LNCAP (cell line): ENCODE measurements at regions not wholly inside any gene's neighbourhood (a gene's known extent, or its start where the extent isn't known, plus 50 kb on each side); places are given as distances from the start of the nearest gene placed in this dataset.

Experiments used
- TF ChIP-seq, protein P1 (sequence below): fragments of 450-650 bp; IDR thresholded peaks from 2 replicates; pipeline ENCODE4 v1.5.1; 2017; ENCODE audit warnings: mild to moderate bottlenecking

DNA sequence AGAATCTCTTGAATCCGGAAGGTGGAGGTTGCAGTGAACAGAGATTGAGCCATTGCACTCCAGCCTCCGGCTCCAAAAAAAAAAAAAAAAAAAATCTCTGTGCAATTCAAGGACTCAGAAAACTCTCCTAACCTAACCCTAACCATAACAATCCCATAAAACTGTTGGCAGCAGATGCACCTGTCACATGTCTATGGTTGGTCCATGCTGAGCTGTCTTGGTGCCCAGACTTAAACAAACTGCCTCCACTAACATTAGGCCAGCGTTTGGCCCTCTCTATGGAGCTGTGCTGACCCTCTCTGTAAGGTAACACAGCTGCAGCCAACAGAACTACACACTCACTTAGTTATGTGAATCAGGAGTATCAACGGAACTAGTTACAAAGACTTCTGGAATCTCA, 132.5 kb upstream of the PTER start:
- TF ChIP-seq, protein P1, sequence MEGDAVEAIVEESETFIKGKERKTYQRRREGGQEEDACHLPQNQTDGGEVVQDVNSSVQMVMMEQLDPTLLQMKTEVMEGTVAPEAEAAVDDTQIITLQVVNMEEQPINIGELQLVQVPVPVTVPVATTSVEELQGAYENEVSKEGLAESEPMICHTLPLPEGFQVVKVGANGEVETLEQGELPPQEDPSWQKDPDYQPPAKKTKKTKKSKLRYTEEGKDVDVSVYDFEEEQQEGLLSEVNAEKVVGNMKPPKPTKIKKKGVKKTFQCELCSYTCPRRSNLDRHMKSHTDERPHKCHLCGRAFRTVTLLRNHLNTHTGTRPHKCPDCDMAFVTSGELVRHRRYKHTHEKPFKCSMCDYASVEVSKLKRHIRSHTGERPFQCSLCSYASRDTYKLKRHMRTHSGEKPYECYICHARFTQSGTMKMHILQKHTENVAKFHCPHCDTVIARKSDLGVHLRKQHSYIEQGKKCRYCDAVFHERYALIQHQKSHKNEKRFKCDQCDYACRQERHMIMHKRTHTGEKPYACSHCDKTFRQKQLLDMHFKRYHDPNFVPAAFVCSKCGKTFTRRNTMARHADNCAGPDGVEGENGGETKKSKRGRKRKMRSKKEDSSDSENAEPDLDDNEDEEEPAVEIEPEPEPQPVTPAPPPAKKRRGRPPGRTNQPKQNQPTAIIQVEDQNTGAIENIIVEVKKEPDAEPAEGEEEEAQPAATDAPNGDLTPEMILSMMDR = no peak

DNA sequence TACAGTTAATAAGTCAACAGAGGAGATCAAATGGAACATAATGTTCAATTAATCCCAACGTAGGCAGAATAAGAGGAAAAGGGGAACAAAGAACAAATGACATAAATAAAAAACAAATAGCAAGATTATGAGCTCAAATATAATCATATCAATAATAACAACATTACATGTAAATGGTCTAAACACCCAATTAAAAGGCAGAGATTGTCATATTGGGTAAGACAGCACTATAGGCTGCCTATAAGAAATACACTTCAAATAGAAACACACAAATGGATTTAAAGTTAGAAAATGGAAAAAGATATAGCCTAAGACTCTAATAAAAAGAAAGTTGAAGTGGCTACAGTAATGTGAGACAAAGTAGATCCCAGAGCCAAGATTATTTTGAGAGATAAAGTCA, 126.4 kb upstream of the PTER start:
- TF ChIP-seq, protein P1 = no peak

DNA sequence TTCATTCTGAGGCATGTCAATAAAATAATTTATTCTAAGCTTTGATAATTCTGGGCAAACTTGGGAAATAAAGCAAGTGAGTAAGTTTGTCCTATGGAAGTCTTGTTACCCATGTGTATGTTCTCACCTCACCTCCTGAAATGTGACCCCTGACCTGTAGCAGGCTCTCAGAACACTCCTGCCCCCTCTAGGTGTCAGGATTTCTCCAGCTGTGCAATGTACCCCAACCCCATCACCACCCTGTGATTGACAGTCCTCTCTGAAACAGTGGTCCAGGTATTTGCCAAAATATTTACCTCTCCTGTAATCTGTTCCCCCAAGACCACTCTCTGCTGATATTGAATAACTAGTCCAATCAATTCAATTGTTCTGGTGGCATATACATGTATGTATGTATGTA, 122.6 kb upstream of the PTER start:
- TF ChIP-seq, protein P1 = no peak

DNA sequence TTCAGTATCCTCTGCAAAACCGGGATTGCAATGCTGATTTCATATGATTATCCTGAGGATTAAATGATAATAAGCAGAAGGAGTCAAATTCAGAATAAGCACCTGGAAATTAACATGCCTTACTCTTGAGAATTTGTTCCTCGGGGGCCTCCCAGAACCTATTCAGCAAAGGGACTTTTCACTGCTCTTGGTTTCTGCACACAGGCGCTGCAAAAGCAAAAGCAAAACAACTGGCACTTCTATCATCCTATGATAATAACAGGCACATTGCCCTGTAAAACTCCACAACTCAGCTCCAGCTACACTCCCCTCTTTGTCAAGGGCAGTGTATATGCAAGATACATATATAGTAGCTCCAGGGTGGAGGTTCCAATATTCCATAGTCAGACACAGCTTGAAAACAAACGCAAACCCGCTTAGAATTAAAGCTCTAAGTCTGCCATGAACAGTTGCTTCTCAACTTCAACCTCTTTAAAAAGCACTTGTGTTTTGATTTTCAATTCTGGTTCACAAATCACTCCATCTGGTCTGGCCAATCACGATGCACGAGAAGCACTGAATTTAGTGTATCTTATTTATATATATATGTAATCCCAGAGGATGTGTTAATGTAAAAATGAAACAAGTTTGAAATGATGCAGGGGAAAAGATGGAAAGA, 119.9 kb upstream of the PTER start:
- TF ChIP-seq, protein P1 = no peak

DNA sequence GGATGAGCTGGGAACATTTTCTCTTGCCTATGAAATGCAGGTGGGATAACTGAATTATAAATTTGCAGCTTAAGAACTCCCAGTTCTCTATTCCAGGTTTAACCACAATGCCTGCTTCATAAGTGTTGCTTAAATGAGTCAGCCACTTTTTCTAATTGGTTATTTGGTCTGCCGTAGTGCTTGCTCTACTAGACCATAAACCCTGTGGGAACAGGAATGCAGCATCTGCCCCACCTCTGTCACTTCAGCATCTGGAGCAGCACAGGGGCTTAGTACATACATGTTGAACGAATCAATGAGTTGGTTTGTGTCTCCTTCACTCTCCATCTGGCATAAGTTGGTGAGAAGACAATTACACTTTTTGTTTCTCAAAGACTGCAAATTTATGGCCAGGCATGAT, 95.2 kb upstream of the PTER start:
- TF ChIP-seq, protein P1 = no peak

DNA sequence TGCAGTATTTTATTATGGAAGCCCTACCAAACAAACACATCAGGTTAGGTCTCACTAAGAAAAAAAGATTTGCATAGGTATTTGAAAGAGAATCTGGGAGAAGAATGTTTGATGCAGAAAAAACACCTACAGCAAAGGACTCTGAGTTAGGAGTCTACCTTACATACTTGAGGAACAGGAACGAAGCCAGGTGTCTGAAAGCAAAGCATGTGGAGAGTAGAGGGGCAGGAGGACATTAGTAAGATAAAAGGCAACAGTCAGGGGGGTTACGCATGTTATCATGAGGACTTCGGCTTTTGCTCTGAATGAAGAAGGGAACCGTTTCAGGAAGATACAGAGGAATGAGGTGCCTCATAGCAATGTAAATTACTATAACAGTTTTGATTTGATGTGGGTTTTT, 87.9 kb upstream of the PTER start:
- TF ChIP-seq, protein P1 = no peak

DNA sequence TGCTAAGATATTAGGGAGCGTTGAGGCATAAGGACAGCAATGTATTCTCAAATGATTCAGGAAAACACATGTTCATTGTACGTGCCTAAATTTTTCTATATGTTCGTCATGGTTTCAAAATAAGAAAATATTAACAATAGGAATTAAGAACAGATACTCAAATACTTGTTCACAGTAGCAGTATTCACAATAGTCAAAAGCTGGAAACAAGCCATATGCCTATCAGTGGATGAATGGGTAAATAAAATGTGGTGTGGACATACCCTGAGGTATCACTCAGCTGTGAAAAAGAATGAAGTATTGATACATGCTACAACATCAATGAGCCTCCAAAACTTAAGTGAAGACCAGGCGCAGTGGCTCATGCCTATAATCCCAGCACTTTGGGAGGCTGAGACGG, 84.7 kb upstream of the PTER start:
- TF ChIP-seq, protein P1 = no peak

DNA sequence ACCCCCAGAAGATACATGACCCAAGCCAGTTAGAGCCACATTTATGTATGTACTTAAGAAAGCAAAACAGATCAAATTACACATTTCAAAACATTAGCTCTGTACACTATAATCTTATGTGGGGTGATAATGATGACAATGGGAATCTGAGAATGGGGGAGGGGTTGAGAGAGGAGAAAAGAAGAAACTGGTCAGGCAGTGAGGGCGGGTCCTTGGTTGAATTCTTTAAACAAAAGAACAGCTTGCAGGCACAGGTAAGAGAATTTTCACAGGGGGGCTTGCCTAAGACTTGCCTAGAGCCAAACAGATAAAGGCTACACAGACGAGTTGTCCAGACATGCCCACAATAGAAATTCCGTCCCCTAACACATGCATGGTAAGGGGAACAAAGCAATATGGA, 76.8 kb upstream of the PTER start:
- TF ChIP-seq, protein P1 = no peak
